Rectal smooth muscle tissue (tissue), 1 donor: ENCODE measurements at regions not wholly inside any gene's neighbourhood (a gene's known extent, or its start where the extent isn't known, plus 50 kb on each side); places are given as distances from the start of the nearest gene placed in this dataset.

Source experiments
- H3K27ac ChIP-seq: one replicate; pipeline ENCODE4 v1.7.0; 2013; ENCODE audit warnings: low read depth, low read length, inconsistent platforms
- H3K27me3 ChIP-seq: one replicate; pipeline ENCODE4 v1.7.0; 2013; ENCODE audit warnings: low read length; ENCODE audit not compliant: control insufficient read depth, insufficient read depth
- H3K36me3 ChIP-seq: one replicate; pipeline ENCODE4 v1.7.0; 2013; ENCODE audit warnings: low read length; ENCODE audit not compliant: control insufficient read depth, insufficient read depth
- H3K4me1 ChIP-seq: one replicate; pipeline ENCODE4 v1.7.0; 2013; ENCODE audit warnings: low read length; ENCODE audit not compliant: control insufficient read depth, insufficient read depth
- H3K4me3 ChIP-seq: one replicate; pipeline ENCODE4 v1.7.0; 2013; ENCODE audit warnings: low read length
- H3K9ac ChIP-seq: one replicate; pipeline ENCODE4 v1.7.0; 2013; ENCODE audit warnings: low read length

DNA sequence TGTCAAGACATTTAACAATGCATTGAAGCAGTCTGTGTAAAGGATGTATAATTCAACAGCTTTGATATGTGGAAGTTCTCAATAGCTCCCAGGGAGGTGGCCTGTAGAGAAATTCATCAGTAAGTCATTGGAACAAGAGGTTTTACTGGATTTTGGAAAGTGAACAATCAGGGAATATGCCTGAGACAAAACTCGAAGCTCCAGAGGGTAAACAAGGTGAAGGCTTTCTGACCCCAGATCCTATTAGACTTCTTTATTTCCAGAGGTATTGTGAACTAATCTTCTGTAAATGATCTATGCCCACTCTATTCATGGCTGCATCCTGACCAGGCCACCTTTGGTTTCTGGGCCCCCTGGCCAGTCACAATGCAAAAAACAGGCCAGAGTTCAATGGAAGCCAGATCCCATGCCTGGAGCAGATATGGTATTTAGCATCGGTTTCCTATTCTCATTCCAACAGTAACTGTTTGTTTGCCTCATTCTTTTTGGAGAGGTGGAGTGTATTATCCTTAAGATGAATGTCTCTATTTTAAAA, 177.3 kb downstream of the SATB1 start:
- Histone ChIP-seq H3K27me3 (no peaks in the 10 kb centered on the region), H3K27ac (no peak overlapping the region)

DNA sequence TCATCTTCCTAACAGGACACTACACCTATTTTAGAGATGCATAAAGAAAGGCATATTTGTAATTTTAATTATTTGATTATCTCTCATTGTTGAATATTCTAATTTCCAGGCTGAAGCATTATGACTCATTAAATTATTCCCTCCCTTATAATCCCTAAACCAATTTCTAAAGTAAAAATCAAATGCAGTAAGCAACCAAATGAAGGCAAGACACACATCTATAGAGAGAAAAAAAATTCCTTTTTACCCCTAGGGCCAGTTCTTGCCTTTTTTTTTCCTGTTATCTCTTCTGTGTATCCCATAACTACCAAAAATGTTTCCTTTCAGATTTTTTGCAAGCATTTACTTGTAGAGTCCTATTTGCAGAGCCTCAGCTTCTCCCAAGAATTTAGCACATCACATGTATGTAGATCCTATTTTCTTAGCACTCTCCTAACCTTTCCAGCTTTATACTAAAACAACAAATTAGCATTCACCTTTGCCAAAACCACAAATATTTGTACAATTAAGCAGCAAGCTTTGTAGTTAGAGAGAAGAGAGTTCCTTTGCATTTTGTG, 177.9 kb downstream of the SATB1 start:
- Histone ChIP-seq H3K27ac (no peak overlapping the region), H3K36me3 (no peaks in the 10 kb centered on the region), H3K27me3 (no peaks in the 10 kb centered on the region), H3K4me1 (no peaks in the 10 kb centered on the region), H3K4me3 (no peak overlapping the region), H3K9ac (no peak overlapping the region)

More for the DNA sequence above, 177.3 kb downstream of the SATB1 start:
- no peak overlapping the region for H3K4me3 ChIP-seq
- no peaks in the 10 kb centered on the region for H3K36me3 ChIP-seq
- no peak overlapping the region for H3K9ac ChIP-seq
- no peaks in the 10 kb centered on the region for H3K4me1 ChIP-seq

- Histone ChIP-seq H3K27me3 (no peaks in the 10 kb centered on the region), H3K27ac (no peak overlapping the region), H3K9ac (no peak overlapping the region), H3K4me1 (no peaks in the 10 kb centered on the region), H3K36me3 (no peaks in the 10 kb centered on the region), H3K4me3 (no peak overlapping the region)
Observed at GRCh38 chr3:18246336-18247060, 178.6 kb downstream of the SATB1 start.

DNA sequence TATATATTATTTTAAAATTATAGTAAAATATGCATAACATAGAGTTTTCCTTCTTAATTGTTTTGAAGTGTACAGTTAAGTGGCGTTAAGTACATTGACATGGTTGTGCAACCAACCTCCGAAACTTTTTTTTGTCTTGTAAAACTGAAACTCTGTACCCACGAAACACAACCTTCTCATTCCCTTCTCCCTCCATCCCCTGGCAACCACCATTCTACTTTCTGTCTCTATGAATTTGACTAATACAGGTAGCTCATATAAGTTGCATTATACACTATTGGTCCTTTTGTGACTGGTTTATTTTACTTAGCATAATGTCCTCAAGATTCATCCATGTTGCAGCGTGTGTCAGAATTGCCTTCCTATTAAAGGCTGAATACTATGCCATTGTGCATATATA, 179.4 kb downstream of the SATB1 start:
- Histone ChIP-seq H3K27me3 (no peaks in the 10 kb centered on the region), H3K27ac (no peak overlapping the region), H3K4me3 (no peak overlapping the region), H3K4me1 (no peaks in the 10 kb centered on the region), H3K9ac (no peak overlapping the region), H3K36me3 (no peaks in the 10 kb centered on the region)

DNA sequence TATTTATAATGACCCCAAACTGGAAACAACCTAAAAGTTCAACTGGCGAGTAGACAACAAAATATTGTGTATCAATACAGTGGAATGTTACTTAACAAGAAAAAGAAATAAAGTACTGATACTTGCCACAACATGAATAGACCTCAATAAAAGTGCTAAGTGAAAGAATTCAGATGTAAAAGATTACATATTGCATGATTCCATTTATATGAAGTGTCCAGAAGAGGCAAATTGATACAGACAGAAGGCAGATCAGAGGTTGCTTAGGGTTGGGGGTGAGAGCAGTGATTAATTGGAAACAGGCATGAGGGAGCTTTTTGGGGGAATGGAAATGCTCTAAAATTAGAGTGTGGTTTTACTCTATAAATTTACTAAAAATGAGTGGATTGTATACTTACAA, 183.3 kb downstream of the SATB1 start:
- H3K27me3 ChIP-seq = no peaks in the 10 kb centered on the region
- no peak overlapping the region for H3K9ac ChIP-seq
- no peak overlapping the region for H3K27ac ChIP-seq
- no peak overlapping the region for H3K4me3 ChIP-seq
- no peaks in the 10 kb centered on the region for H3K36me3 ChIP-seq
- H3K4me1 ChIP-seq = no peaks in the 10 kb centered on the region

GRCh38 chr3:18239674-18240073, 185.5 kb downstream of the SATB1 start:
- no peaks in the 10 kb centered on the region for H3K27me3 ChIP-seq
- H3K9ac ChIP-seq = no peak overlapping the region
- no peaks in the 10 kb centered on the region for H3K36me3 ChIP-seq
- no peak overlapping the region for H3K27ac ChIP-seq
- no peak overlapping the region for H3K4me3 ChIP-seq
- peaks cover 2% of the 10 kb centered on the region for H3K4me1 ChIP-seq

GRCh38 chr3:18238746-18239331, 186.3 kb downstream of the SATB1 start:
- no peak overlapping the region for H3K27ac ChIP-seq
- no peaks in the 10 kb centered on the region for H3K36me3 ChIP-seq
- H3K4me3 ChIP-seq = no peak overlapping the region
- H3K9ac ChIP-seq = no peak overlapping the region
- H3K27me3 ChIP-seq = no peaks in the 10 kb centered on the region
- peaks cover 2% of the 10 kb centered on the region for H3K4me1 ChIP-seq

GRCh38 chr3:18238332-18238731, 186.8 kb downstream of the SATB1 start:
- no peaks in the 10 kb centered on the region for H3K27me3 ChIP-seq
- no peak overlapping the region for H3K4me3 ChIP-seq
- H3K27ac ChIP-seq = no peak overlapping the region
- no peak overlapping the region for H3K9ac ChIP-seq
- no peaks in the 10 kb centered on the region for H3K36me3 ChIP-seq
- H3K4me1 ChIP-seq = peaks cover 2% of the 10 kb centered on the region

- Histone ChIP-seq H3K36me3 (no peaks in the 10 kb centered on the region), H3K27ac (no peak overlapping the region), H3K4me1 (peaks cover 2% of the 10 kb centered on the region), H3K9ac (no peak overlapping the region), H3K27me3 (no peaks in the 10 kb centered on the region), H3K4me3 (no peak overlapping the region)
Observed at GRCh38 chr3:18237251-18238005, 187.7 kb downstream of the SATB1 start.

DNA sequence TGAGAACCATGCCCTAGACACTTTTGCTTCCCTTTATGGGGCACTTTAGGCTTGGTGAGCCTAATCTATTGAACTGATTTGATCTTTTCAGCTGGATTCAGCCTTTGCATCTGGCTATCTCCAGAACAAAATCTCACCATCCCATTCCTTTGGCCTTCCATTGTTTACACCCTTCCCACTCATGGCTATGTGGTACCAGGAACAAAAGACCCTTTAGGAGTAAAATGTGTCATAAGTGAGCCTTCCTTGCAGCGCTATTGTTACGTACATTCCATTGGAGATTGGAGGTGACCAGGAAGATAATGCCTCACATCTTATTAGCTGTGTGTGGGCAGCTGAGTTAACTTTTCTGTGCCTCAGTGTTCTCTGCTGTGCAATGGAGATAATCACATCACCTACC, 188.4 kb downstream of the SATB1 start:
- H3K4me3 ChIP-seq = no peak overlapping the region
- H3K9ac ChIP-seq = no peak overlapping the region
- no peaks in the 10 kb centered on the region for H3K36me3 ChIP-seq
- no peaks in the 10 kb centered on the region for H3K27me3 ChIP-seq
- H3K27ac ChIP-seq = no peak overlapping the region
- peaks cover 2% of the 10 kb centered on the region for H3K4me1 ChIP-seq

DNA sequence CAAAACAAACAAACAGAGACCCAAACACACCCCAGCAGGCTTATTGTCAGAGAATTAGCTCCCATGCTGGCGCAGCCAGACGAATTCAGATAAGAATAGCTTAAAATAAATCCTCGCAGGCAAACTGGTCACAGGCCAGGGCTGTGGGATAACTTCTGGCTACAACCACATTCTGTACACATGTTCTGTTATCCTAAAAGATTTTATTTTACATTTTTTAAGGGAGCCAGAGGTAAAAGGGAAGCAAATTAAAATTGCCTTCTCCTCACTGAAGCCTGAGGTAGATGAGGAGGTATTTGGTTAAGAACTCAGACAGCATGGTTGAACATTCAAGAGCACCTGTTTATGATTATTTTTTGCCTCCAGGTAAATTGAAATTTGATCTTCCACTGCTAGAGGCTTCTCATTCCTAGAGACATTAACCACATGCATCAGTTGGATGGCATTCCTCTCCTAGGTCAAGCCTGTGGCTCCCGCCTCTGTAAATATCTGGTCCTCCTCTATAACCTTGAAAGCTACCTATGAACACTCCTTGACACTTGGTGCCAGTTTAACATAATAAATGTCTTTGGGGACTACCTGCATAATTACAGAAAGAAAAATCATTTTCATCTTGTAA, 190.3 kb downstream of the SATB1 start:
- Histone ChIP-seq H3K9ac (no peak overlapping the region), H3K36me3 (no peaks in the 10 kb centered on the region), H3K4me3 (no peak overlapping the region), H3K4me1 (peaks cover 2% of the 10 kb centered on the region), H3K27me3 (no peaks in the 10 kb centered on the region), H3K27ac (no peak overlapping the region)
